Small intestine (tissue), 7 donors: ENCODE measurements at regions not wholly inside any gene's neighbourhood (a gene's known extent, or its start where the extent isn't known, plus 50 kb on each side); places are given as distances from the start of the nearest gene placed in this dataset.

Experiments used
- DNase-seq, 2 donors: peaks; one replicate each; pipeline versions ENCODE4 v3.0.0 to v3.0.0-alpha.2; 2013
- FAIRE-seq: peaks from 2 replicates; lab custom pipeline; 2012; peaks lifted over from hg19 to GRCh38; lab: Jason Lieb, UNC
- H3K27ac ChIP-seq, 3 donors: one replicate each; pipeline ENCODE4 v1.5.1; 2013; ENCODE audit warnings: low read length in 2 of 3, mild to moderate bottlenecking in 2 of 3, control low read depth in 1 of 3, inconsistent platforms in 1 of 3, low read depth in 1 of 3, moderate library complexity in 1 of 3
- H3K27me3 ChIP-seq, 3 donors: one replicate each; pipeline ENCODE4 v1.6.1; 2013; ENCODE audit warnings: low read length in 3 of 3, inconsistent platforms in 1 of 3; ENCODE audit not compliant: control insufficient read depth in 3 of 3, insufficient read depth in 3 of 3
- H3K36me3 ChIP-seq, 3 donors: one replicate each; pipeline ENCODE4 v1.6.1; 2013; ENCODE audit warnings: low read length in 3 of 3, inconsistent platforms in 1 of 3, low read depth in 1 of 3, mild to moderate bottlenecking in 1 of 3, moderate library complexity in 1 of 3; ENCODE audit not compliant: control insufficient read depth in 3 of 3, insufficient read depth in 2 of 3
- H3K4me1 ChIP-seq, 3 donors: one replicate each; pipeline ENCODE4 v1.6.1; 2013; ENCODE audit warnings: low read length in 2 of 3, inconsistent platforms in 1 of 3, low read depth in 1 of 3, mild to moderate bottlenecking in 1 of 3, moderate library complexity in 1 of 3; ENCODE audit not compliant: control insufficient read depth in 3 of 3, insufficient read depth in 2 of 3
- H3K4me3 ChIP-seq, 3 donors: one replicate each; pipeline ENCODE4 v1.5.1; 2013; ENCODE audit warnings: low read length in 3 of 3, control low read depth in 1 of 3, inconsistent platforms in 1 of 3, low read depth in 1 of 3, mild to moderate bottlenecking in 1 of 3, moderate library complexity in 1 of 3
- H3K9me3 ChIP-seq, 2 donors: one replicate each; pipeline ENCODE4 v1.6.1; 2013; ENCODE audit warnings: low read depth in 1 of 2, low read length in 1 of 2; ENCODE audit not compliant: control insufficient read depth in 2 of 2, insufficient read depth in 1 of 2
- WGBS, 3 donors: extraction: QIAGEN DNeasy Blood & Tissue Kit; methylation state at CpG; one replicate each; pipeline ENCODE4 v1.1.7; 2013; 5-methylcytosine and 5-hydroxymethylcytosine counted together
- donor health status: healthy with polysubstance abuse.
- donor health status: control.
- donor health status: control.
- donor health status: Bipolar disorder and iron deficiency.
- donor health status: healthy.

DNA sequence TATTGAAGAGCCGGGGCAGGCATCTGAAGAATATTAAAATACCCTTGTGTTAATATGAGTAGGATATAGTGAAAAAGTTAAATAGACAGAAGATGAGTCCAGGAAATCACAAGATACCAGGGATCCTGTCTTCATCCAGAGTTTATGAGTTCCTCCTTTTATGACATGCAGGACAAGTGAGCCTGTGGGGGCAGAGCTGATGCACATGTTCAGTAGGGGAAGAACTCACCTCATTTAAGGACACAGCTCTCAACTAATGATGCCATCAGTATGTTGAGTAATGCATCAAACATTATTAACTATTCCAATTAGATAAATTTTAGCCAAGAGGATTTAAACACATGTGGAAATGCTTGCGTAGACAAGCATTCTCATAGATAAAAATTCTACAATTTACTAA, 435.8 kb upstream of the AKR1E2 start:
- Histone ChIP-seq H3K27ac (no peak overlapping the region), H3K36me3 (no peaks in the 10 kb centered on the region), H3K4me1 (no peaks in the 10 kb centered on the region), H3K9me3 (no peaks in the 10 kb centered on the region), H3K27me3 (no peaks in the 10 kb centered on the region), H3K4me3 (no peak overlapping the region)
- WGBS, 3 donors: 90 to 98% (median 92%) methylated on average over 2 of the region's 2 CpGs
- FAIRE-seq (no peak), DNase-seq (no peak)

DNA sequence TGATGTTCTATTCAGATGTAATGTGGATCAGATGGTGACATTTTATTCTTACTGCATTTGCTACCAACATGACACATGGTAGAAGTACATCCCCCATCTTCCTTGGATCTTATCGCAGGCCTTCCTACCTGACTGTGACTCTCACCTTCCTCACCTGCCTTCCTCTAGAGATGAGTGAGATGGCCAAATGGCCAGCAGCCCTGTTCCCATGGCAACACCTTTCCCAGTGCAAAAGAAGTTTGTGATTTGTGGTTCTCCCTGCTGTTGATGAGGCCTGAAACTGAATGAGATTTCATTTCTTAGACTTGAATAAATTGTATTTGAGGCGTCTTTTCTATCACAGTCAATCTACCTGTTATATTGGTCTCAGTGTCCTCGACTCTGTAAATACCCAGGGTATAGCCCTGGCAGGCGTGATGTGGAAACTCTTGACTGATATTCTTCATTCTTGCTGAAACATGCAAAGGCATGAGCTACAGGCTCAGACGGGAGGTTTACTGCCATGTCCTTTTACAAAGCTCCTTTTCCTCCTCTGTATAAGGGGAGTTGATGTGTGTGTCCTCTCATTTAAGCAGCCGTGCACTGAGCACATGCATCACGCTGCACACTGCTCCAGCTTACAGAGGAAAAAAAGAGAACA, 440.7 kb upstream of the AKR1E2 start:
- H3K4me3 ChIP-seq: no peak overlapping the region
- no peaks in the 10 kb centered on the region for H3K9me3 ChIP-seq
- 86 to 90% (median 88%) methylated on average over 7 of the region's 7 CpGs for WGBS, 3 donors
- DNase-seq (no peak), FAIRE-seq (no peak)
- H3K36me3 ChIP-seq: no peaks in the 10 kb centered on the region
- no peak overlapping the region for H3K27ac ChIP-seq
- H3K27me3 ChIP-seq: no peaks in the 10 kb centered on the region
- H3K4me1 ChIP-seq: no peaks in the 10 kb centered on the region

GRCh38 chr10:4384245-4384644, 441.8 kb upstream of the AKR1E2 start:
- FAIRE-seq: no peak
- Histone ChIP-seq H3K4me3 (no peak overlapping the region), H3K4me1 (no peaks in the 10 kb centered on the region), H3K27ac (no peak overlapping the region), H3K27me3 (no peaks in the 10 kb centered on the region), H3K9me3 (no peaks in the 10 kb centered on the region), H3K36me3 (no peaks in the 10 kb centered on the region)
- 38 to 56% (median 40%) methylated on average over 4 of the region's 4 CpGs for WGBS, 3 donors
- no peak for DNase-seq

- no peak for FAIRE-seq
- H3K27ac ChIP-seq: no peak overlapping the region
These were observed 442.3 kb upstream of the AKR1E2 start for GRCh38 chr10:4383651-4384098.

DNA sequence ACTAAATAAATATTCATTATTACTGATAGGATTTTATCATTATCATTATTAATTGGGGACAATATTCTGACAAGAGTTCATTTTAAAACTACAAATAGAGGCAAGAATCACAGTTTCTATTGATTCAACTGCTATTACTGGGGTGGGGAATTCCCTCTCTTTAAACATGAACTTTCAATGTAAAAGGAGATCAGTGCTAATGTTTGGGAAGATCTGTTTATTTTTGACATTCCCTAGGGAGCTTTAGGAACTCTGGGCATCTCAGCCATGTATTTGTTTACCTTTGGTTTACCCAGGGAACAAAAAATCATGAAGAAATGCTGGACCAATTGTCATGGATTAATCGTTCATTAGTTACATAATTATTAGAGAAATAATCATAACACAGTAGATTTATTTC, 443.2 kb upstream of the AKR1E2 start:
- Histone ChIP-seq H3K27ac (no peak overlapping the region), H3K9me3 (no peaks in the 10 kb centered on the region), H3K4me3 (no peak overlapping the region), H3K27me3 (no peaks in the 10 kb centered on the region), H3K4me1 (no peaks in the 10 kb centered on the region), H3K36me3 (no peaks in the 10 kb centered on the region)
- DNase-seq (no peak), FAIRE-seq (no peak)
- 17 to 58% (median 48%) methylated on average over 1 of the region's 1 CpG for WGBS, 3 donors

More at GRCh38 chr10:4383651-4384098, 442.3 kb upstream of the AKR1E2 start:
- DNase-seq: no peak
- no peaks in the 10 kb centered on the region for H3K4me1 ChIP-seq
- no peaks in the 10 kb centered on the region for H3K9me3 ChIP-seq
- no peak overlapping the region for H3K4me3 ChIP-seq
- no peaks in the 10 kb centered on the region for H3K27me3 ChIP-seq
- 32 to 48% (median 38%) methylated on average over 4 of the region's 4 CpGs for WGBS, 3 donors
- H3K36me3 ChIP-seq: no peaks in the 10 kb centered on the region

- no peaks in the 10 kb centered on the region for H3K9me3 ChIP-seq
- no peaks in the 10 kb centered on the region for H3K4me1 ChIP-seq
- no peak for FAIRE-seq
- no peak overlapping the region for H3K27ac ChIP-seq
- H3K4me3 ChIP-seq: no peak overlapping the region
- no peak for DNase-seq
- 77 to 88% (median 86%) methylated on average over 2 of the region's 2 CpGs for WGBS, 3 donors
- H3K27me3 ChIP-seq: peaks cover 0 to 2% (median 0%) of the 10 kb centered on the region in 3 donors
- no peaks in the 10 kb centered on the region for H3K36me3 ChIP-seq
These were observed 452.4 kb upstream of the AKR1E2 start for GRCh38 chr10:4373612-4374011.

DNA sequence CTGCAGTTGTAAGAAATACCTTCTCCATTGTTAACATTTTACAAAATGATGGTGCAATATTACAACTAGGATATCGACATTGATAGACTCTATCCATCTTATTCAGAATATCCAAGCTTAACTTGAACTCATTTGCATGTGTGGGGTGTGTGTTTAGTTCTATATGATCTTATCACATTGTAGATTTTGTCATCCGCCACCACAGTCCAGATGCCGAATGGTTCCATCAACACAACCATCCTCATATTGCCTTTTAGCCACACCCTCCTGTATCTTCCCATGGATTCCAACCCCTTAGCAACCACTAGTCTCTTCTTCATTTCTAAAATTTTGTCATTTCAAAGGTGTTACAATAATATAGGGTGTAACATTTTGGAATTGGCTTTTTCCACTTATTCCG, 452.9 kb upstream of the AKR1E2 start:
- WGBS, 3 donors: 89 to 95% (median 91%) methylated on average over 4 of the region's 4 CpGs
- H3K4me1 ChIP-seq: no peaks in the 10 kb centered on the region
- no peak overlapping the region for H3K27ac ChIP-seq
- H3K27me3 ChIP-seq: peaks cover 0 to 2% (median 0%) of the 10 kb centered on the region in 3 donors
- FAIRE-seq (no peak), DNase-seq (no peak)
- H3K36me3 ChIP-seq: no peaks in the 10 kb centered on the region
- H3K4me3 ChIP-seq: no peak overlapping the region
- H3K9me3 ChIP-seq: no peaks in the 10 kb centered on the region

- 60 to 82% (median 71%) methylated on average over 6 of the region's 6 CpGs for WGBS, 3 donors
- Histone ChIP-seq H3K36me3 (no peaks in the 10 kb centered on the region), H3K27me3 (peaks cover 0 to 2% (median 0%) of the 10 kb centered on the region in 3 donors), H3K4me1 (no peaks in the 10 kb centered on the region), H3K27ac (no peak overlapping the region), H3K9me3 (no peaks in the 10 kb centered on the region), H3K4me3 (no peak overlapping the region)
- no peak for FAIRE-seq
- peak; percentile 8 to 20 for DNase-seq
These were observed 453.4 kb upstream of the AKR1E2 start for GRCh38 chr10:4372601-4373000.
